Stimulated activated CD8-positive, alpha-beta memory T cell treated with anti-CD3 and anti-CD28 coated beads, Interleukin-4, amount 100 ng/mL, for 48 hours (primary cell): ENCODE measurements at regions not wholly inside any gene's neighbourhood (a gene's known extent, or its start where the extent isn't known, plus 50 kb on each side); places are given as distances from the start of the nearest gene placed in this dataset.

Source experiments
- DNase-seq: peaks from one replicate; pipeline ENCODE4 v3.0.0-alpha.2; 2020

DNA sequence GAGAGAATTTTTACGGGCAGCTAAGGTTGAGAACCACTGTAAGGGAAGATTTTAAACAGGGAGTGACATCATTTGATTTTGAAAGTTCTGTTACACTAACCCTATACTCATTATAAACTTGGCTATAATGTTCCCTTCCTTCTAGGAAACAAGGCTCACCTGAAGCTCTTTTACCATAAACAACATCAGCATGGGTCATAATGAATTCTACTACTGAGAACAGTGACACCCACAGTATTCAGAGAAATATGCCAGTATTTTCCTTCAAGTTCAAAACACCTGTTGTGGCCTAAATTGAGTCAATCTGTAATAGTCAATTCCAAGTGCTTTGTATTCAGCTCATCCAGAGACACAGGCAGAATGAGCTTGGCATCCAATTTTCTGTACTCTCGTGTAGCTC, 175.3 kb upstream of the STT3B start:
- no peak for DNase-seq

GRCh38 chr3:31358473-31359070, 174.2 kb upstream of the STT3B start:
- DNase-seq = no peak

DNA sequence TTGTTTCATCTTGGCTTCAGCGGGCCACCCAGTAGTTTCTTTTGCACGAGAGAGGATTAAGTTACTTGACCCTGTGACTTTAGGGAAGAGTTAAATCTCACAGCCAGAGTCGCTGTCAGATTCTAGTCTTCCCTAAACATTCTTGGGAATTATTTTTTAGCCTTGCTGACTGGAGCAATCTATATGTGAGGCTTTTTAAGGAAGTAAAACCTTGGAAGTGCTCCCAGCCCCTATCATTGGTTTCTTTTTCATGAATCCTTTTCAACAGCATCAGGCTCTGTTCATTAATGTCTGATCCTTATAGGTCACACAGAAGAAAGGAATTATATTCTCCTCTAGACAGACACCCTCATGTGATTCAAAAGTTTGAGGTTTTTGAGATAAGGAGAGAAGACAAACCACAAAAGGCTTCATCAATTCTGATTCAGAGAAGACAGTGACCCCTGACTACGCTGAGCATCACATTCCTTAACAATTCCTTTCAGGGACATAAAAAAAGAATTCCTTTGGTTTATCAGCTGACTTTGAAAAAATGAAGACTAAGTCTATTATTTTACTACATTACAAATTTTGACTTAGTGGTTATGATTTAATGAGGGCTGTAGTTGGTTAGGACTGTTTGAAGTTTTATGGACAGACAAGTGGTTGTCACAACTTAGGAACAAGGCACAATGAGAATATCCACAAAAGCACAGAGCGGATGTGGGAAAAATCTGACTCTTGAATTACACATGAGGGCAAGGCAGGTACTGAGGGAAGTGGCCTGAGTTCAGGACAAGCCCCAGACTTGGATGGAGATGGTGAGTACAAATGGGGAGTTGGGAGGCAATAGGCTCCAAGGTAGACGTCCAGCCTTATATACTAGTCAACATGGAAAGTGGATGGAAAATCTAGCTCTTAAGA, 171.1 kb upstream of the STT3B start:
- DNase-seq = no peak

DNA sequence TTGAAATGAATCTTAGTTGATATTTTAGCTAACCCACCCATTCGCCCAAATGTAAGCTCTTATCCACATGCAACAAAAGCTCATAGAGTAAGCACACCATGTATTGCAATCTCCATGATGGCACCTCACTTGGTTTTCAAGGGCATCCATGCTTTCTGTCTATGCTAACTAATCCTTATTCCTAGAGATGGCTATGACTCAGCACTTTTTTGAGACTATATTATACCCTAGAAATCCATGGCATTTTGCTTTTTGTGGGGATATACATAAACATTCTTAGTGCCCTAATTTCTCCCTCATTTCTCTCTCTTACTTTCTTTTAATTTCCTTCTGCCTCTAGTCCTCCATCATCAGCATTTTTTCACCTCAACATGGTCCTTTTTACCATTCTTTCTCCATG, 168.5 kb upstream of the STT3B start:
- no peak for DNase-seq

DNA sequence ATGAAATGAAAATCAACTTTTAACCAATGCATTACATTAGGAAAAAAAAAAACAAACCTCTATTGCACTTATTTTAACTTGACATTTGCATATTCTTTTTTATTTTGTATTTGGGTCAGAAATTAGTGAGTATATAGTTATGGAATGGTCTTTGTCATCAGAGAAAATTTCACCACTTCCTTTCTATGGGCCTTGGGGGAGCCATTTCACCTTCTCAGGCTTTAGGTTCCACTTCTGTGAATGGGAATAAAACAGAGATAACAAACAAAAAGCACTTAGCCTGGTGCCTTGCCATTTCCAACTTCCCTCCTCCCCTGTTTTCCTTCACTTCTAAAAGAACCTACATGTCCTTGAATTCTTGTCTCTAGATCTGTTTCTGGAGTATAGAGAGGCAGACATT, 168.0 kb upstream of the STT3B start:
- no peak for DNase-seq

DNA sequence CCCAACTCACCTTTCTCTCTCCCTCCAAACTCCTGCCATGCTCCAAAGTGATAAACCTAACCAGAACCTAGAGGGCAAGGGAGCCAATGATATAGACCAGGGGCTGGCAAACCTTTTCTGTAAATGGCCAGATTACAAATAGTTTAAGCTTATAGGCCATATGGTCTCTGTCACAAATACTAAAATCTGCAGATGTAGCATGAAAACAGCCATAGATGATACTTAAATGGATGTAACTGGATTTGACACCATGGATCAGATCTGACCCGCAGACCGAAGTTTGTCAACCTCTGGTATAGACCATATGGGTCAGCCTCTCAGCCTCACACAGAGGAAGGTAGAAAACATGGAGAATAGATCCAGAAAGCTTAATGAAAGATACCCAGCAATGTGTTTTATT, 165.2 kb upstream of the STT3B start:
- no peak for DNase-seq

DNA sequence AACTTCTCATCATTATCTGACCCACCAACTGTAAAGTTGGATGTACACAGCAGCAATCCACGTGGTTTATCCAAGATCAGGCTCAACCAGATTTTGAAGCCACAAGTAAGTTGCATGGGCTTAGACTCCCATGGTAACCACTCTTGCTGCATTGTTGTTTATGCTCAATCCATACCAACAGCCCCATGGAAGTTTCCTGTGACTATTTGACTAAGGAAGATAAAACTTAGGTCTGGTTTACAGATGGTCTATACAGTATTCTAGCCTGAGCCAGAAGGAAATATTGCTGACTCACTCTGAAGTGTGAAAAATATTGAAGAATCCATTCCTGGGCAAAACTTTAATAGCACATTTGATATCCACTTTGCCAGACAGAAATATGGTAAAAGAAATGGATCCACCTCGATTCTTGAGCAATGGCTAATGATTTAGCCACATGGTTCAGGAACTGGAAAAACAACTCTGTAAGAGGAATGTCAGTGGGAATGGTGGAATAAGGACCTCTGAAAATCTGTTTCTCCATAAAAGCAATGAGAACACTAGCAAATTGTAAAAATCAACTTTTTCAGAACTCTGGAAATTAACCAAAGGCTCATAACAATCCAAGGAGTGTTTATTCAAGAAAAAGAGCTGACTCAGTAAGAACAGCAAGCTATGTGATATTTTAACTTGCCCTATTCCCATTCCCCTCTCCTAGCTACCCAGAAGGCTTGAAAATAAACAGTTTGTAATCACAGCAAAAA, 162.9 kb upstream of the STT3B start:
- no peak for DNase-seq

- no peak for DNase-seq
Observed at GRCh38 chr3:31370380-31370666, 162.4 kb upstream of the STT3B start.

- no peak for DNase-seq
Observed at GRCh38 chr3:31370681-31371080, 162.0 kb upstream of the STT3B start.

- DNase-seq = no peak
Observed at GRCh38 chr3:31371484-31372177, 161.1 kb upstream of the STT3B start.

DNA sequence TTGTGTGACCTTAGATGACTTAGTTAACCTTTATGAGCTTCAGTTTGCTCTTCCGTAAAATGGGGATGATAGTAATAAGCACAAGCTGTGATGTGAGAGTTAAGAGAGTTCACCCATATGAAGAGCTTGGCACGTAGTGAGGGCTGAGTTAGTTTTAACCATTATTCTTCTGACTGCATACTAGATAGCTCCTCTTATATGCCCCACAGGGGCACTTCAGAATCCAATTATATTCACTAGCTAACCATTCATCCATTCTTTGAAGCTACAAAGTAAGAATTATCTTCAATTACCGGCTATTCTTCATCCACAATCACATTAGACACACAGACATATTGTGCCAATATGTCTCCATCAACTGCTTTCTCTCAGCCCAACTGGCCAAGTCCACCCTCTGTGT, 159.0 kb upstream of the STT3B start:
- DNase-seq = no peak

DNA sequence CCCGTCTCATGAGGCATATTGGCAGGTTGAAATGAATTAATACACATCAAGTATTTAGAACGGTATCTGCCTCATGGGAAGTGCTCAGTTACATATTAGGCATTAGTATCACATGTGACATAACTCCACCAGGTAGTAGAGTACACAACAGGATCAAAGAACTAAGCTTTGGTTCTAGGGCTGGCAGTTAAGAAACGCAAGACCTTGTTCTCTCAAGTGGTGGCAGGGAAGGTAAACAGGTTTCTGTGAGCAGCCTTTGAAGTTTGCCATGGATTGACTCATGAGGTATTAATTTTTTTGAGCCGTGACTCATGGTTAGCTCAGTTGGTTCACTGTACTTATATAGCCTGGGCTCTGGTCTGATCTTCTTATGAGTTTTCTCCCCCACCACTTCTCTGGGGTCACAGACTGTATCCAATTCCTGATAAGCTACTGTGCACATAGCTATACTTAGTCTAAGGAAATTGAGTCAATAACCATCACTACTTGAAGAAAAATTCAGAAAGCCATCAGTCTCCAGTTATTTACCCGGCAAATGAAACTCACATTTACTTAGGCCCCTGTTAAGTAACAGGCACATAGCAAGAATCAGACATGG, 155.6 kb upstream of the STT3B start:
- no peak for DNase-seq

GRCh38 chr3:31378231-31378630, 154.5 kb upstream of the STT3B start:
- no peak for DNase-seq

- DNase-seq = no peak
Observed at GRCh38 chr3:31379598-31379997, 153.1 kb upstream of the STT3B start.

DNA sequence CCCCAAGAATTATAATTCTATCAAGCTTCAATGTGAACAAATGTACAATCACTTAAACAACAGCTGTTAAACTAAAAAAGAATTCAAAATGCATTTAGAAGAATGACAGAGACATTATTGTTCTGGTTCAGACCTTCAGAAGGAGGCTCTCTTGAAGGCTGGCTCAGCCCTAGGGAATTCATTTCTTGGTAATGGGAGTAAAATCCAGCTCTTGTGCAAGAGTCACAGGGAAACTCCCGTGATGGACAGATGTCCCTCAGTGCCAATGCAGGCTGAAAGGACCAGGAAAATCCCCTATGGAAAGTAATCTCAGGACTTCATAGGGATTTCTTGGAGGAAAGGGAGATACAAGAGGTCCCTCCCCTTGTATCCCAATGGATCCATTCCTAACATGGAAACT, 149.9 kb upstream of the STT3B start:
- DNase-seq = no peak

DNA sequence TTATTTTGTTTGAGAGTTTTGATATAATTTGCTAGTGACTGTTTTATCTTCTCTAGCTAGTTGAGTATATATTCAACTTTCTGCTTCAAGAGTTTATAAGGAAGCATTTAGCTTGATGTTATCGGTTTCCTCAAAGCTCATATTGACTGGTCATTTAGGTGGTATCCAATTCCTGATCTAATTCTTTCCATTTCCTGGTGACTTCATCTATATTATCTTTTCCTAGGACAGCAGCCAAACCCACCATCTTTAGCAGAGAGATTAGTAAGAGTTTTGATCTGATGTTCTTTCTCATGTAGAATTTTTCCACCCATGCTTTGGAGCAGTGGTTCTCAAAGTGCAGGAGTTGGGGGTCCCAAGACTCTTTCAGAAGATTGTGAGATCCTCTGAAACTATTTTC, 148.6 kb upstream of the STT3B start:
- DNase-seq = no peak

DNA sequence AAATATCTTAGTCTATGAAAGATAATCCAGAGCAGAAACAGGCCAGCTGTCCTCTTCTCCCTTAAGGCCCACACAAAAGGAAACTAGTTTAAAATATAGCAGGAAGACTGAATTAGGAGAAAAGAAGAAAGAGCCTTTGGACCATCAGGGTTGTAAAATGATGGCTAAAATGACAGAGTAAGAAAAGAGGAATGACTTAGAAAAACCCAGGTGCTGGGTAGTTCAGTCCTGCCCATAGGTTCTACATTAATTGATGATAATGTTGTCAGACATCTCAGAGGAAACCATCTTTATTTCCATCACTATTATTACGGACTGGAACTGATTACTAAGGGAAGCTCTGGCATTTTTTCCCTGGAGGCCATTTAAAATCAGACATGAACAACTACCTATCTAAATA, 142.8 kb upstream of the STT3B start:
- DNase-seq = no peak

GRCh38 chr3:31390466-31390865, 142.3 kb upstream of the STT3B start:
- DNase-seq = no peak

- DNase-seq = no peak
Observed at GRCh38 chr3:31391150-31391549, 141.6 kb upstream of the STT3B start.

GRCh38 chr3:31392568-31392967, 140.2 kb upstream of the STT3B start:
- DNase-seq = no peak

- DNase-seq = no peak
Observed at GRCh38 chr3:31399271-31399670, 133.5 kb upstream of the STT3B start.

DNA sequence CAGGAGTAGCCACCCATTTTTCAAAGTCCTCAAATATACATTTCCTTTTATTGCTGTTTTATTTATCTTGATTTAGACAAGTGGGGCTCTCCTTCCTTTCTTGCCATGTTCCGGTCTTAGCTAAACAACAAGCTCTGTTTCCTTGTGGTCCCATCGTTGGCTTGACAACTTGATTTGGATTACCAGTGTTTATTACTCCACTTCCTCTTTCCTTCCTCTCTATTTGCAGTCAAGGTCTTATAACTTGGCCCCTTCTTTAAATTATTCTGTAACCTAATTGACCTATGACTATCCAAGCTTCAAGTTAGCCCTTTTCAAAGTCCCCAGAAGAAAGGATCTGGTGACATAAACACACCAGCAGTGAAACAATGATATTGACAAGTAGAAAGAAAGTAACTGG, 130.6 kb upstream of the STT3B start:
- DNase-seq = no peak

GRCh38 chr3:31403197-31403596, 129.5 kb upstream of the STT3B start:
- DNase-seq = no peak
